NCI-H446 treated with DMSO at 0.1 percent for 48 hours (cell line): ENCODE measurements at regions not wholly inside any gene's neighbourhood (a gene's known extent, or its start where the extent isn't known, plus 50 kb on each side); places are given as distances from the start of the nearest gene placed in this dataset.

Source experiments
- DNase-seq: peaks from one replicate; lab custom pipeline; 2025; lab: John Stamatoyannopoulos, UW

DNA sequence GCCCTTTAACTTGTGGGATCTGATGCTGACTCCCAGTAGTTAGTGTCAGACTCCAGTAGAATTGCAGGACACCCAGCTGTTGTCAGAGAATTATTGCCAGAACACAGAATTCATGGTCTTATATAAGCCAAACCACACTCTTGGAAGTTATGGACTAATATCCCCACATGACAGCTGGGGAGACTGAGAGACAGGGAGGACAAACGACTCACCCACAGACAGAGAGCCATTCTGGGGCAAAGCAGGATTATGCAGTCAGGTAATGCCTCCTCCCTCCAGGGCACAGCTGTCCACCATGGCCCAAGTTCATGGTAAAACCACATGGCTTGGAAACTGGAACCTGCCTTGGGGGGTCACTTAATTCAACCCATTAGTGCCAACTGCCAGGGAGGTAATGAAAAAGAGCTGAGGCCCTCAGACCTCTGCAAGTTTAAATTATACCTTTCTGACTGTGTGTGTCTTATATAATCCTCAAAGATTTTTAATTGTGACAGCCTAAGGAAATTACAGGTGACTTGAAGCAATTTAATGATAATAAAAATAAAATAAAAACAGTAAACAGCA, 299.5 kb downstream of the BUD13 start:
- no peak for DNase-seq

GRCh38 chr11:116472651-116473050, 300.1 kb downstream of the BUD13 start:
- DNase-seq: no peak

DNA sequence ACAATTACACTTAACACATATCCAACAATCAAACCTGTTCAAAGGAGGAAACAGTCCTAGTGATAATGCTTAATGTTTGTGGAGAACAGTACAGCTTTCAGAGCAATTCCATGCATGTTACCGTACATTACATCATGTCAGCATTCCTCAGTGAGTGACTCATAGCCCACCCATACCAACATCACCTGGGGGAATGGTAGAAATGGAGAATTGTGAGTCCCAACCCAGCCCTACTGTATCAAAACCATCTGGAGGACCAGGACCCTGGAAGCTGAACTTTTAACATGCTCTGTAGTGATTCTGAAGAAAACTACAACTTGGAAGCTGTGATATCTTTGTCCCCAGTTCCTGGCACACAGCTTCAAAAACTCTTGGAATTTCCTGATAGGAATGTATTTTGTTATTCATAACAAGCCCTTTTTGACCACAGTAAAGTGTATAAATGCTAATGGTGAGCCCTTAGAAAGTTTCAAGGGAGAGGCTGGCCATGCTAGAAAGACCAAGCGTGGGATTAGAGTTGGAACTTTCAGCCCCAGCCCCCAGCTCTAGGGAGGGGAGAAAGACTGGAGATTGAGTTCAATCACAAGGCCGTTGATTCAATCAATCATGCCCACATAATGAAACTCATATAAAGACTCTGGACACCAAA, 301.1 kb downstream of the BUD13 start:
- DNase-seq: no peak

GRCh38 chr11:116468699-116469098, 304.1 kb downstream of the BUD13 start:
- no peak for DNase-seq

DNA sequence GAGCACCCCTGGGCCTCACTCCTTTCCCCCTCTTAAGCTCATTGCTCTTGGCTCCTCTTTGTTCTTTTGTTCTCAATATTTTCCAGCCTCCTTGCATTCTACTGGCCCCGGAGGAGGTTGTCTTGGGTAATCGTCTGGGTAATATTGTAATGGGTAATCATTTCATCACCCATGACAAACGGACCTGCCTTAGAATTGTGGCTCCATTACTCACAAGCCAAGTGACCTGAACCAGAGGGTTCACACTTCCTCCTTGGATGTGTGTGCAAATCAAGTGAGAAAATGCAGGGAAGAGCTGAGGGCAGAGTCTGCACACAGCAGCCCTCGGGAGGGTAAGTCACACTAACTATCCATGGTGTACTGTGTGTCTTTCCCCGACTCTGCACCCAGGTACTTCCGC, 305.0 kb downstream of the BUD13 start:
- DNase-seq: no peak

DNA sequence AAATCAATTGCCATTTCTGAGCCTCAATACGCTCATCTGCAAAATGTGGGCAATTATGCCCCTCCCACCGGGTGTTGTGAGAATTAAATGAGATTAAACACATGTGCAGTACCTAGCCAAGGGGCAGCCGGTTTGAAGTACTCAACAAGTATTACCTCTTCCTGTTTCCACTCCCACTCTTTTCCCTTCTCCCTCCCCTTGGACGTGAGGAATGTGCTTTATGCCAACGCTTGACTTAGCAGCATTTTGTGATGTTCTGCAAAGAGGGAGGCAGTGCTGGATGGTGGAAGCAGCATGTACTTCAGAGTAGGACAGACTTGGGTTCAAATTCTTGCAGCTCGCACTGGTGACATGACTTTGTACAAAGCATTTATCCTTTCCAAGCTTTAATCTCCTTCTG, 306.0 kb downstream of the BUD13 start:
- DNase-seq: peak; percentile 32

DNA sequence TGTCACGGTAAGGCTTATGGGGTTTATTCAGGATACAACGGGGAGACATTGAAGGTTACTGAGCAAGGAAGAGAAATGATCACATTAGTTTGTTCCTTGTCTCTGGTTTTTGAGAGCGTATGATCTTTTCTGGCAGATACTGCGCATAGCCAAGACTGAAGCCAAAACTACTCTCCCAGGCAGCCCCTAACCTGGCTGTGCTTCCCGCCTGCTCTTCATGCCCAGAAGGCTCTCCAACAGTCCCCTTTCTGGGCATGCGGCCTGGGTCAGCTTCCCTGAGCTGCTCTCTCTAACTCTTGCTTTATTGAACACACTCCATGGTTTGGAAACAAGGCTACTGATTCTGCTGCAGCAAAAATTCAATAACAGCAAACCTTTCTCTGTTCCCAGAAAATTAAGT, 306.6 kb downstream of the BUD13 start:
- DNase-seq: peak; percentile 81

DNA sequence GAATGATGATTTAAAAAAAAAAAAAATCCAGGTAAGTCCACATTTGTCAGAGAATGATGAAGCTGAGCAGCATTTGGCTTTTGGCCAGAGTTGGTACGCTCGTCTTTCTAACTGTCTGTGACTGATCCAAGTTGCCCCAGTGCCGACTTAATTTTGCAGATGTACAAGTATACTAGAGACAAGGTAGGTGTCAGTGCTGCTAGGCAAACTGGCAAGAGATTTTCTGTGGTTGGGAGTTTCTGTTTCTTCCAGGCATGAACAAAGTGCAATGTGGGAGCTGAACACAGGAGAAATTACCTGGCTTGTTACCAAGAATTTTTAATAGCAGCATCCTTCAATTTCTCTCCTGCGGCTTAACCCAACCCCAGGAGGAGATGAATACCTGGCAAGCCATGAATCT, 307.7 kb downstream of the BUD13 start:
- peak; percentile 53 for DNase-seq

DNA sequence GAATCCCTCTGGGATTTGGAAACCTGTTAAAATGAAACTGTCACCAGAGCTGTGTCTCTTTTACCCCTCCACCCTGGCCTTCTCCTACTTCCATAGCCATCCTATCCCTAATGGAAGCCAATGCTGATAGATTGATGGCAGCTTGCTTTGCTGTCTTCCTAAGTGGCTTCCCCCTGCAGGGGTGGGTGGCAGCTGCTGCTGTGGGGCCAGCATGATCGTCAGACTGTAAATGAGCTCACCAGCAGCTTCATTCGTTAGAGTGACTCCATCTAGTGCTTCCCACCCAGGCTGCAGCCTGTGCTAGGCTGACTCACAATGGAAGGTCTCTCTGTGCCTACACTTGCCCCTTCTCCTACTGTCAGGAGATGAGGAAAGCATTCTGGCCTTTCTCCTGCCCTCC, 311.0 kb downstream of the BUD13 start:
- peak; percentile 69 for DNase-seq

DNA sequence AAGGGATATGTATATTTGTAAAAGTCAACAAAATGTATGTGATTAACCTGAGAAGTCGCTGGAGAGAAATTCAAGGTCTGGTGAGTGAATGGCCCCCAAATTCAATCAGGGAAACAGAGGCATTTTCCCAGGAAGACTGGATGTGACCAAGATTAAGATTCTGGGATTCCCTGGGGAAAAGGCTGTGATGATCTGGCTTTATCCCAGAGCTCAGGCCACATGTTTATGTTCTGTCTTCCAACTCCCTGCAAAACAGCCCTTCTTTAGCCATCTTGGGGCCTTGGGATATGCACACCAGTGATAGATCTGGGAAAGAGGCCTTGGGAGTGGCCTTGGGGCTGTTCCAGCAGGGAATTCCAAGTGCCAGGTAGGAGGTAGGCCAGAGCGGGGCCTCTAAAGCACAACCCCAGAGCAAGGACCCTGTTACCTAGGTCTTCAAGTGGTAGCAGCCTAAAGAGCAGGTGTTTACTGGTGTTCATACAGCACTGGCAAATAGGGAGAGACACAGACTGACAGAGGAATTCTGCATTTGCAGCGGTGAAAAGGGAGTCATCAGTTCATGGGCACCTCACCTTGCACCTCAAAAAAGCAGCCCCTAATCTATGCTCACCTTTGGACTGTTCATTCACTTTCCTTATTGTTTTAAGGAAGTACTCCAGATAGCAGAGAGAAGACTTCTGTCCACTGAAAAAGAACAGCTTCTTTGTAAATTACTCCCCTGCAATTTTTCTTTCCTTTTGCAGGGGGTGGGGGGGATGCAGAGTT, 312.4 kb downstream of the BUD13 start:
- DNase-seq: no peak

- DNase-seq: no peak
Measured at GRCh38 chr11:116459185-116460045, 313.4 kb downstream of the BUD13 start.

- DNase-seq: no peak
Measured at GRCh38 chr11:116458546-116458945, 314.2 kb downstream of the BUD13 start.

- no peak for DNase-seq
Measured at GRCh38 chr11:116457336-116458007, 315.3 kb downstream of the BUD13 start.

DNA sequence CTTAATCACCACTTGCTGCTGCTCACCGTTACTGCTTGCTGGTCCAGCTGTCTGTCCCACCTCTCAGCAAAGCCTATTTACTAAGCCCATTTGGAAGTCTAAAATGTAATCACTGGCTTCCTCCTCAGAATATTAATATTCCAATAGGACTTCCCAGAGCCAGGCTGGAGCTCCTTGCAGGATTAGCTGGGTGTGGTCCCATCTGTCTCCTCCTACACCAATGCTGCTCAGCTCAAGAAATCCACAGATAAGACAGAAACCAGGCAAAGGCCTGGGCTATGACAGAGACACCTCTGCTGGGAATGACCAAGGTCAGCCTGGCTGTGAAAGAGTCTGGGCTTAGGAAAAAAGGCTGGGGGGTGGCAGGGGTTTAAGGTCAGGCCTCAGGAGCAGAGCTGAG, 317.8 kb downstream of the BUD13 start:
- no peak for DNase-seq

DNA sequence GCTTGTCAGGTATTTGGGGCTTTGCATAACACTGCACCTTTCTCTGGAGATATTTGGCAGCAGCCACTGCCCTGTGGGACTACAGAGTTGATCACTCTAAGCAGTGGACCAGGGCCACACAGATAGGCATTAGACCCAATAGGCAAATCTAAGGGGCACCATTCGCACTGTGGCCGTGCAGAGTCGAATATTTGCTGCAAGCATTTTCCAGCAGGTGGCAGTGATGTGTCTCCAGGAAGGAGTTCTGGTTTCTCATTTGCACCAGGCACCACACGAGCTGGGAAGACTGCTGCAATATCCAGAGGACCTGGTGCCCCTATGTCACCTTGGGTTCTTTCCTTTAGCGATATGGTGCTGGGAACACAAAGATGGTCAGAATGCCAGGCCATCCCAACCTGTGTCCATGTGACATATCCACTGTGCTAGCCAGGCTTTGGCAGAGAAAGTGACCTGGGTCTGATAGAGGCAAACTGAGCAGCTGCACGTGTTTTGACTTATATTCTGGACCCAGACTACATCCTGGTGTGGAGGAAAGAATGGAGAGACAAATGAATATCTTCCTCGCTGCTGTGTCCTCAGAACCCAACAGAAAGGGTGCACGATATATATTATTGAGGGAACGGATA, 318.7 kb downstream of the BUD13 start:
- DNase-seq: peak; percentile 13

GRCh38 chr11:116452461-116452860, 320.3 kb downstream of the BUD13 start:
- no peak for DNase-seq

DNA sequence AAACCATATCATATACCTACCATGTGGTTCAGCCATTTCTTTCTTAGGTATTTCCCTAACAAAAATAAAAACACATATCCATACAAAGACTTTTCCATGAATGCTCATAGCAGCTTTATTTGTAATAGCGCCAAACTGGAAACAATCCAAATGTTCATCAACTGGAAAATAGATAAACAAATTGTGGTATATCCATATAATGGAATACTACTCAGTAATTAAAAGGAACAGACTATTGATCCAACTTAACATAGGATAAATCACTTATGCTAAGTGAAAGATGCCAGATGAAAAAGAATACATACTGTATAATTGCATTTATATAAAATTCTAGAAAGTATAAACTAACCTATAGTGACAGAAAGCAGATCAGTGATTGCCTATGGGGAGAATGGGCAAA, 323.3 kb downstream of the BUD13 start:
- DNase-seq: no peak

DNA sequence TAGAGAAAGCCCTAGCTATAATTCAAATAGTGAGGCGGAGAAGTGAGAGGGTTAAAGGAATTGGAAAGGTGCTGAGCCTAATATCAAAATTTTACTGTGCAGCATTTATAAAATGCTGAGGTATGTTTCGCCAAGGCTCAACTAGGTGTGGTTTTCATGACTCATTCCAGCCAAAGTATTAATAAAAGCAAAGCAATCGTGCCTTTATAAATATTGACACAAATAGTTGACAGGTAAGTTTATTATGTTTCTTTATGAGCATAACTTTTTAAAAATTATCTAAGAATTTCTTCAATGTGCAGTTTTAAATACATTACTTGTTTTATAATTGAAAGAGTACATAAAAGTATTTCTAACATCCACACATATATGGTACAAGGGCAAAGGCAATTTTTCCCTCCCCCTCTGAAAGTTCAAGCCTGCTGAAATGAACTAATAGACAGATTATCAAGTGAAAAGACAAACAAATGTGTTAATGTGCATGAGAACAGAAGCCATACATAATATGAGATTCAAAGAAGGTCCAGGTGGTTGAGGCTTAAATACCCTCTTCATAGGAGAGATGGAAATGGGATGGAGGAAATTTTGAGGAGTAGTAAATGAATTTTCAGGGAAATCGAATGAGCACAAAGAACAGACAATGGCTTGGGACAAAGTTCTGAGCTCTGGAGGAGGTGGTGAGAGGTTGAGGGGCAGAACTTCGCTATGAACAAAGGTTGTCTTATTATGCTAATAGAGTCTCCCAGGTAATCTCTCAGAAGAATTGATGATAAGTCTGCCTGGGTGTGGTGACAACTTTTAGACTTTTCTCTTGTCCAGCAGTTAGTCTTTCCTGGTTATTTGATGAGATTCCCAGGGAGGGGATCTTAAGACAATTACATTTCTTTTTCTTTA, 326.5 kb downstream of the BUD13 start:
- no peak for DNase-seq

- no peak for DNase-seq
Measured at GRCh38 chr11:116445108-116446047, 327.4 kb downstream of the BUD13 start.
